Thoracic aorta (tissue), 2 donors: ENCODE measurements at regions not wholly inside any gene's neighbourhood (a gene's known extent, or its start where the extent isn't known, plus 50 kb on each side); places are given as distances from the start of the nearest gene placed in this dataset.

Experiments
- ATAC-seq: fragments of 150-250 bp; one replicate; pipeline ENCODE4 v1.8.0; 2017; ENCODE audit warnings: low read depth; ENCODE audit not compliant: insufficient number of reproducible peaks, low FRiP score
- DNase-seq: peaks from one replicate; pipeline ENCODE4 v3.0.0-alpha.2; 2020; ENCODE audit warnings: low spot score
- H3K27ac ChIP-seq, 2 donors: fragments of 200-600 bp; sonication (generic); 1 replicate in 1 of 2; 2 replicates in 1 of 2; pipeline ENCODE4 v1.5.1; 2016; ENCODE audit warnings: mild to moderate bottlenecking in 2 of 2, moderate library complexity in 2 of 2
- H3K27me3 ChIP-seq: fragments of 200-600 bp; sonication (generic); replicated peaks from 2 replicates; pipeline ENCODE4 v1.6.0; 2016; ENCODE audit warnings: mild to moderate bottlenecking; ENCODE audit not compliant: insufficient read depth
- H3K36me3 ChIP-seq: fragments of 200-600 bp; sonication (generic); one replicate; pipeline ENCODE4 v1.5.1; 2016
- H3K4me1 ChIP-seq, 2 donors: fragments of 200-600 bp; sonication (generic); 1 replicate in 1 of 2; 2 replicates in 1 of 2; pipeline versions ENCODE4 v1.5.1 to v1.6.0; 2016; ENCODE audit warnings: low read depth in 2 of 2, mild to moderate bottlenecking in 1 of 2; ENCODE audit not compliant: control insufficient read depth in 1 of 2
- H3K4me3 ChIP-seq: fragments of 200-600 bp; sonication (generic); 2 replicates; pipeline ENCODE4 v1.5.1; 2016; ENCODE audit warnings: mild to moderate bottlenecking
- H3K9me3 ChIP-seq: fragments of 200-600 bp; sonication (generic); 2 replicates; pipeline ENCODE4 v1.5.1; 2016
- CTCF ChIP-seq: fragments of 200-600 bp; sonication (generic); IDR thresholded peaks from one replicate; pipeline ENCODE4 v1.5.1; 2019; ENCODE audit warnings: antibody characterized with exemption

- Histone ChIP-seq H3K36me3 (no peaks in the 10 kb centered on the region), H3K4me3 (no peak overlapping the region), H3K4me1 (no peaks in the 10 kb centered on the region), H3K27me3 (no peaks in the 10 kb centered on the region), H3K9me3 (no peaks in the 10 kb centered on the region), H3K27ac (no peak overlapping the region)
- TF ChIP-seq CTCF: no peak
- no peak for DNase-seq
- ATAC-seq: no peak
Observed at GRCh38 chr12:13559318-13559978, 362.9 kb downstream of the EMP1 start.

GRCh38 chr12:13552830-13553229, 356.3 kb downstream of the EMP1 start:
- H3K9me3 ChIP-seq: no peaks in the 10 kb centered on the region
- no peaks in the 10 kb centered on the region for H3K27me3 ChIP-seq
- no peak for TF ChIP-seq CTCF
- H3K4me3 ChIP-seq: no peak overlapping the region
- H3K36me3 ChIP-seq: no peaks in the 10 kb centered on the region
- H3K27ac ChIP-seq: no peak overlapping the region
- DNase-seq (no peak), ATAC-seq (no peak)
- H3K4me1 ChIP-seq: no peaks in the 10 kb centered on the region

- no peaks in the 10 kb centered on the region for H3K36me3 ChIP-seq
- no peak overlapping the region for H3K27ac ChIP-seq
- no peak for DNase-seq
- H3K9me3 ChIP-seq: no peaks in the 10 kb centered on the region
- no peaks in the 10 kb centered on the region for H3K27me3 ChIP-seq
- ATAC-seq: no peak
- no peak for TF ChIP-seq CTCF
- no peaks in the 10 kb centered on the region for H3K4me1 ChIP-seq
- no peak overlapping the region for H3K4me3 ChIP-seq
Observed at GRCh38 chr12:13547283-13547682, 350.8 kb downstream of the EMP1 start.

- Histone ChIP-seq H3K4me3 (no peak overlapping the region), H3K27ac (no peak overlapping the region), H3K9me3 (no peaks in the 10 kb centered on the region), H3K27me3 (no peaks in the 10 kb centered on the region), H3K36me3 (no peaks in the 10 kb centered on the region), H3K4me1 (no peaks in the 10 kb centered on the region)
- no peak for ATAC-seq
- DNase-seq: no peak
- TF ChIP-seq CTCF: no peak
Observed at GRCh38 chr12:13546231-13546630, 349.7 kb downstream of the EMP1 start.

- H3K27me3 ChIP-seq: no peaks in the 10 kb centered on the region
- H3K9me3 ChIP-seq: no peaks in the 10 kb centered on the region
- H3K4me1 ChIP-seq: no peaks in the 10 kb centered on the region
- H3K4me3 ChIP-seq: no peak overlapping the region
- ATAC-seq: no peak
- H3K27ac ChIP-seq: no peak overlapping the region
- no peak for DNase-seq
- no peak for TF ChIP-seq CTCF
- no peaks in the 10 kb centered on the region for H3K36me3 ChIP-seq
Observed at GRCh38 chr12:13539051-13539450, 342.5 kb downstream of the EMP1 start.
